Body of pancreas (tissue), 4 donors: ENCODE measurements at regions not wholly inside any gene's neighbourhood (a gene's known extent, or its start where the extent isn't known, plus 50 kb on each side); places are given as distances from the start of the nearest gene placed in this dataset.

ENCODE experiments used
- CTCF ChIP-seq, 7 experiments: fragments of 450-650 bp in 4 of 7; fragments of 200-600 bp in 3 of 7; sonication (generic) in 3 of 7; IDR thresholded peaks; one replicate each; pipeline ENCODE4 v1.5.1; 2016 to 2019; ENCODE audit warnings: antibody characterized with exemption in 7 of 7
- POLR2A ChIP-seq, 3 donors: fragments of 450-650 bp; IDR thresholded peaks; one replicate each; pipeline ENCODE4 v1.6.1; 2016; ENCODE audit warnings: antibody characterized with exemption in 3 of 3, mild to moderate bottlenecking in 2 of 3

- TF ChIP-seq CTCF (IDR thresholded peaks at IDR 0.05) (no peak), POLR2A (IDR thresholded peaks at IDR 0.05) (no peak)
These were observed 238.4 kb upstream of the UMPS start for GRCh38 chr3:124491875-124492274.
